Gastroesophageal sphincter (tissue), 3 donors: ENCODE measurements at regions not wholly inside any gene's neighbourhood (a gene's known extent, or its start where the extent isn't known, plus 50 kb on each side); places are given as distances from the start of the nearest gene placed in this dataset.
"Not testable (repeated sequence)": the region's sequence is repeated elsewhere in the genome, so short reads cannot be mapped to it uniquely, and the experiment has no call there.

Experiments
- CTCF ChIP-seq, 4 experiments: fragments of 200-600 bp in 2 of 4; fragments of 450-650 bp in 2 of 4; sonication (generic) in 1 of 4; IDR thresholded peaks; one replicate each; pipeline ENCODE4 v1.5.1; 2017 to 2019; ENCODE audit warnings: antibody characterized with exemption in 4 of 4, mild to moderate bottlenecking in 2 of 4, moderate library complexity in 2 of 4
- POLR2A ChIP-seq, 2 donors: fragments of 450-650 bp; IDR thresholded peaks; one replicate each; pipeline ENCODE4 v1.6.1; 2017; ENCODE audit warnings: antibody characterized with exemption in 2 of 2, mild to moderate bottlenecking in 2 of 2, moderate library complexity in 1 of 2

- not testable (repeated sequence) for TF ChIP-seq CTCF, POLR2A (IDR thresholded peaks at IDR 0.05)
Observed at GRCh38 chr1:148302586-148303364, 150.7 kb upstream of the NBPF11 start.
